KMS-11 (cell line): ENCODE measurements at regions not wholly inside any gene's neighbourhood (a gene's known extent, or its start where the extent isn't known, plus 50 kb on each side); places are given as distances from the start of the nearest gene placed in this dataset.
"Not testable (repeated sequence)": the region's sequence is repeated elsewhere in the genome, so short reads cannot be mapped to it uniquely, and the experiment has no call there.

ENCODE experiments used
- H2AFZ ChIP-seq: fragments of 200-600 bp; sonication (generic); 2 replicates; pipeline ENCODE4 v1.6.1; 2016; ENCODE audit warnings: antibody characterized with exemption, mixed run types, low read depth
- H3K27ac ChIP-seq: fragments of 200-600 bp; sonication (generic); 2 replicates; pipeline ENCODE4 v1.6.1; 2016; ENCODE audit warnings: mild to moderate bottlenecking, mixed run types
- H3K27me3 ChIP-seq: fragments of 200-600 bp; sonication (generic); 2 replicates; pipeline ENCODE4 v1.6.1; 2017; ENCODE audit warnings: mild to moderate bottlenecking, low read depth, mixed run types, moderate library complexity; ENCODE audit not compliant: insufficient read depth
- H3K36me3 ChIP-seq: fragments of 200-600 bp; sonication (generic); 2 replicates; pipeline ENCODE4 v1.6.1; 2017; ENCODE audit warnings: mild to moderate bottlenecking, mixed run types; ENCODE audit not compliant: insufficient read depth
- H3K4me1 ChIP-seq: fragments of 200-600 bp; sonication (generic); 2 replicates; pipeline ENCODE4 v1.6.1; 2016; ENCODE audit warnings: mild to moderate bottlenecking, low read depth, mixed run types; ENCODE audit not compliant: poor library complexity, severe bottlenecking
- H3K4me2 ChIP-seq: fragments of 200-600 bp; sonication (generic); 2 replicates; pipeline ENCODE4 v1.7.0; 2016; ENCODE audit warnings: mild to moderate bottlenecking, mixed run types
- H3K4me3 ChIP-seq: fragments of 200-600 bp; sonication (generic); IDR thresholded peaks from 2 replicates; pipeline ENCODE4 v1.6.1; 2017; ENCODE audit warnings: low read depth, low read length, mixed read lengths; ENCODE audit not compliant: insufficient read depth
- H3K79me2 ChIP-seq: fragments of 200-600 bp; sonication (generic); 2 replicates; pipeline ENCODE4 v1.6.1; 2016; ENCODE audit warnings: low read depth, mixed run types; ENCODE audit not compliant: insufficient read depth
- H3K9ac ChIP-seq: fragments of 200-600 bp; sonication (generic); 2 replicates; pipeline ENCODE4 v1.6.1; 2016; ENCODE audit warnings: mild to moderate bottlenecking, mixed run types
- H4K20me1 ChIP-seq: fragments of 200-600 bp; sonication (generic); 2 replicates; pipeline ENCODE4 v1.6.1; 2016; ENCODE audit warnings: mild to moderate bottlenecking, mixed run types; ENCODE audit not compliant: insufficient read depth
- CTCF ChIP-seq: fragments of 200-600 bp; sonication (generic); conservative IDR thresholded peaks from 2 replicates; pipeline ENCODE4 v1.6.1; 2017; ENCODE audit warnings: low read depth, mild to moderate bottlenecking, antibody characterized with exemption, low read length, moderate library complexity, mixed read lengths

- Histone ChIP-seq H3K9ac (no peak overlapping the region), H2AFZ (no peak overlapping the region), H3K4me3 (no peak overlapping the region), H3K27ac (no peak overlapping the region), H3K36me3 (no peaks in the 10 kb centered on the region), H3K4me2 (no peak overlapping the region), H3K27me3 (no peaks in the 10 kb centered on the region), H3K79me2 (no peaks in the 10 kb centered on the region), H4K20me1 (no peaks in the 10 kb centered on the region), H3K4me1 (no peaks in the 10 kb centered on the region)
- TF ChIP-seq CTCF: no peak
Measured at GRCh38 chr13:88014527-88014926, 343.4 kb downstream of the SLITRK5 start.

GRCh38 chr13:88022431-88023208, 351.4 kb downstream of the SLITRK5 start:
- Histone ChIP-seq H3K9ac (no peak overlapping the region), H3K4me2 (no peak overlapping the region), H3K27ac (no peak overlapping the region), H2AFZ (no peak overlapping the region), H3K79me2 (no peaks in the 10 kb centered on the region), H3K4me1 (no peaks in the 10 kb centered on the region), H3K27me3 (no peaks in the 10 kb centered on the region), H3K4me3 (no peak overlapping the region), H4K20me1 (no peaks in the 10 kb centered on the region), H3K36me3 (no peaks in the 10 kb centered on the region)
- TF ChIP-seq CTCF: no peak

GRCh38 chr13:88026241-88026640, 355.1 kb downstream of the SLITRK5 start:
- Histone ChIP-seq H3K36me3 (no peaks in the 10 kb centered on the region), H3K79me2 (no peaks in the 10 kb centered on the region), H3K4me3 (no peak overlapping the region), H3K4me2 (no peak overlapping the region), H4K20me1 (no peaks in the 10 kb centered on the region), H2AFZ (no peak overlapping the region), H3K27ac (no peak overlapping the region), H3K9ac (no peak overlapping the region), H3K27me3 (no peaks in the 10 kb centered on the region), H3K4me1 (no peaks in the 10 kb centered on the region)
- no peak for TF ChIP-seq CTCF

- Histone ChIP-seq H3K4me1 (no peaks in the 10 kb centered on the region), H3K9ac (no peak overlapping the region), H3K4me2 (no peak overlapping the region), H3K27me3 (no peaks in the 10 kb centered on the region), H3K4me3 (no peak overlapping the region), H3K79me2 (no peaks in the 10 kb centered on the region), H3K27ac (no peak overlapping the region), H3K36me3 (no peaks in the 10 kb centered on the region), H4K20me1 (no peaks in the 10 kb centered on the region), H2AFZ (no peak overlapping the region)
- no peak for TF ChIP-seq CTCF
Measured at GRCh38 chr13:88031980-88032559, 360.9 kb downstream of the SLITRK5 start.

GRCh38 chr13:88036205-88036604, 365.0 kb downstream of the SLITRK5 start:
- not testable (repeated sequence) for H4K20me1 ChIP-seq, H3K79me2 ChIP-seq, H3K36me3 ChIP-seq, H3K4me2 ChIP-seq, H3K27ac ChIP-seq, H3K9ac ChIP-seq, H2AFZ ChIP-seq, H3K4me3 ChIP-seq, H3K4me1 ChIP-seq, H3K27me3 ChIP-seq
